Uterus (tissue), 3 donors: ENCODE measurements at regions not wholly inside any gene's neighbourhood (a gene's known extent, or its start where the extent isn't known, plus 50 kb on each side); places are given as distances from the start of the nearest gene placed in this dataset.
"Not testable (repeated sequence)": the region's sequence is repeated elsewhere in the genome, so short reads cannot be mapped to it uniquely, and the experiment has no call there.

Source experiments
- DNase-seq, 2 donors: peaks; one replicate each; pipeline ENCODE4 v3.0.0-alpha.2; 2019 to 2020
- H3K27ac ChIP-seq, 2 donors: fragments of 200-600 bp; sonication (generic); 1 replicate in 1 of 2; 2 replicates in 1 of 2; pipeline ENCODE4 v1.5.1; 2016 to 2018
- H3K27me3 ChIP-seq, 2 donors: fragments of 200-600 bp; sonication (generic); one replicate each; pipeline ENCODE4 v1.5.1; 2018 to 2019; ENCODE audit warnings: control low read depth in 1 of 2
- H3K36me3 ChIP-seq, 2 donors: fragments of 200-600 bp; sonication (generic); one replicate each; pipeline ENCODE4 v1.5.1; 2019; ENCODE audit warnings: control low read depth in 1 of 2
- H3K4me1 ChIP-seq, 2 donors: fragments of 200-600 bp; sonication (generic); one replicate each; pipeline ENCODE4 v1.5.1; 2018 to 2019; ENCODE audit warnings: control low read depth in 1 of 2
- H3K4me3 ChIP-seq, 2 donors: fragments of 200-600 bp; sonication (generic); 1 replicate in 1 of 2; 2 replicates in 1 of 2; pipeline ENCODE4 v1.5.1; 2018 to 2019; ENCODE audit warnings: mild to moderate bottlenecking in 1 of 2
- H3K9me3 ChIP-seq, 2 donors: fragments of 200-600 bp; sonication (generic); one replicate each; pipeline ENCODE4 v1.5.1; 2019; ENCODE audit warnings: control low read depth in 1 of 2
- CTCF ChIP-seq, 4 experiments: fragments of 200-600 bp in 2 of 4; fragments of 450-650 bp in 2 of 4; sonication (generic) in 2 of 4; IDR thresholded peaks; one replicate each; pipeline ENCODE4 v1.5.1; 2016 to 2019; ENCODE audit warnings: antibody characterized with exemption in 4 of 4, mild to moderate bottlenecking in 2 of 4, moderate library complexity in 1 of 4
- POLR2A ChIP-seq, 2 donors: fragments of 450-650 bp; IDR thresholded peaks; one replicate each; pipeline ENCODE4 v1.6.1; 2016; ENCODE audit warnings: antibody characterized with exemption in 2 of 2, mild to moderate bottlenecking in 1 of 2, moderate library complexity in 1 of 2
- intact Hi-C: fragments of 100-400 bp; cut with DNase I; formaldehyde crosslinking; loops from one replicate; pipeline ENCODE4 v1.15.1; 2023; ENCODE audit warnings: low total_unique reads
- donor health status: DM: yes; HTN: yes; CAD: no.

GRCh38 chr7:69440976-69441375, 157.3 kb upstream of the AUTS2 start:
- H3K27me3 ChIP-seq, result no peaks in the 10 kb centered on the region
- DNase-seq, result no peak
- no peaks in the 10 kb centered on the region for H3K4me1 ChIP-seq
- H3K4me3 ChIP-seq, result no peak overlapping the region
- H3K9me3 ChIP-seq, result no peaks in the 10 kb centered on the region
- H3K27ac ChIP-seq, result no peak overlapping the region
- intact Hi-C loops, result no loop called here
- no peaks in the 10 kb centered on the region for H3K36me3 ChIP-seq
- TF ChIP-seq POLR2A (IDR thresholded peaks at IDR 0.05) (no peak), CTCF (IDR thresholded peaks at IDR 0.05) (no peak)

DNA sequence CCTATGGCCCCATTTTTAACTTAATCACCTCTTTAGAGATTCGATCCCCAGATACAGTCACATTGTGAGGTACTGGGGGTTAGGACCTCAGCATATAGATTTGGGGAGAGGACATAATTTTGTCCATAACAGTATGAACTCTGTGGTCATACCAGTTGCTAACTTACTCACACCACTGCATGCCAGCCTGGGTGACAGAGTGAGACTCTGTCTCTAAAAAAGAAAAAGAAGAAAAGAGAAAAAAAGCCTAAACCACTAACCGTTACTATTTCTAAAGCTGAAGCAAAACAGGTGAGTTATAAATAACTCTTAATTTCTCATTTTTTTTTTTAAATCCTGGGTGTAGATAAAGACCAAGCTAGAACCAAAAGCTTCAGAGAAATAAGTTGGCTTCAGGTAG, 155.1 kb upstream of the AUTS2 start:
- H3K4me3 ChIP-seq, result no peak overlapping the region
- intact Hi-C loops, result no loop called here
- TF ChIP-seq POLR2A (IDR thresholded peaks at IDR 0.05), result no peak
- TF ChIP-seq CTCF (IDR thresholded peaks at IDR 0.05), result no peak
- no peaks in the 10 kb centered on the region for H3K9me3 ChIP-seq
- H3K27me3 ChIP-seq, result no peaks in the 10 kb centered on the region
- no peaks in the 10 kb centered on the region for H3K36me3 ChIP-seq
- H3K4me1 ChIP-seq, result no peaks in the 10 kb centered on the region
- H3K27ac ChIP-seq, result no peak overlapping the region
- no peak for DNase-seq

DNA sequence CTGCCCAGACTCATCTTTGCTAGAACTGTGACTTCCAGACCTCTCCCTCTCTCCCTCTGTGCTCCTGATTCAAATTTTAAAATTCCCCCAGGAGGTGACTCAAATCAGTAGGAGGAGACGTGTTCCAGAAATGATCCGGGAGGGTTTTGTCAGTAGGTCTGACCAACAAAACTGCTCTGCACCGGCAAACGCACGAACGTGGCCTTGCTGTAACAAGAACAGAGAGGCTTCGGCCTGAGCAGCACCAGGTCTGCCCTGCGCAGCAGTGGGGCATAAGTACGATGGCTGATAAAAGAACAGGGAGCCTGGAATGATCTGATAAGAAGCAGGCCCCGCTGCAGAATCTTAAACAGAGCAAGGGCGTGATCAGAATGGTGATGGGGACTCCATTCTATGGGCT, 152.7 kb upstream of the AUTS2 start:
- Histone ChIP-seq H3K9me3 (no peaks in the 10 kb centered on the region), H3K27me3 (no peaks in the 10 kb centered on the region), H3K36me3 (no peaks in the 10 kb centered on the region), H3K4me3 (no peak overlapping the region), H3K4me1 (no peaks in the 10 kb centered on the region), H3K27ac (no peak overlapping the region)
- TF ChIP-seq CTCF (IDR thresholded peaks at IDR 0.05) (no peak), POLR2A (IDR thresholded peaks at IDR 0.05) (no peak)
- no peak for DNase-seq
- intact Hi-C loops, result no loop called here

- H3K36me3 ChIP-seq, H3K27me3 ChIP-seq, H3K27ac ChIP-seq, H3K9me3 ChIP-seq, H3K4me1 ChIP-seq, intact Hi-C loops, H3K4me3 ChIP-seq, DNase-seq: not testable (repeated sequence)
Measured at GRCh38 chr7:69446213-69446612, 152.1 kb upstream of the AUTS2 start.

DNA sequence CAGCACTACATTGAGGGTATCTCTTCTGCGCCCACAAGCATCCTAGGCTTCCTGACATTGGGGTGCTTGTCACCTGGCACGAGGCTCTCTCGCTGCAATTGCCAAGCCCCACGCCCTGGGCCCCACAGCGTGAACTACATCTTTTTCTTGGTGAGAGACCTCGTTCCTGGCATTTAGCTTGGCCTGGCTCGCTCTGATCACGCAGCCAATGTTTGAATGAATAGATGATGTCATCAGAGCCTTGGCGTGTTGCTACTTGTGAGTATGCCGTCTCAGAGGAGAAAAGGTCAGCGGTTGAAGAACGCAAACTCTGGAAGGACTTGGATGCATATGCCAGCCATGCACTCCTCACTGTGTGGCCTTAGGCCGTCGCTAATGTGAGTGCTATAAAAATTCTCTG, 150.2 kb upstream of the AUTS2 start:
- TF ChIP-seq CTCF (IDR thresholded peaks at IDR 0.05) (no peak), POLR2A (IDR thresholded peaks at IDR 0.05) (no peak)
- Histone ChIP-seq H3K9me3 (no peaks in the 10 kb centered on the region), H3K27me3 (no peaks in the 10 kb centered on the region), H3K4me1 (no peaks in the 10 kb centered on the region), H3K36me3 (no peaks in the 10 kb centered on the region), H3K27ac (no peak overlapping the region), H3K4me3 (no peak overlapping the region)
- intact Hi-C loops, result no loop called here
- DNase-seq, result no peak

GRCh38 chr7:69450456-69450855, 147.8 kb upstream of the AUTS2 start:
- Histone ChIP-seq H3K9me3 (no peaks in the 10 kb centered on the region), H3K27ac (no peak overlapping the region), H3K4me3 (no peak overlapping the region), H3K36me3 (no peaks in the 10 kb centered on the region), H3K27me3 (no peaks in the 10 kb centered on the region), H3K4me1 (no peaks in the 10 kb centered on the region)
- intact Hi-C loops, result no loop called here
- TF ChIP-seq CTCF (IDR thresholded peaks at IDR 0.05) (no peak), POLR2A (IDR thresholded peaks at IDR 0.05) (no peak)
- no peak for DNase-seq
